Esophagus squamous epithelium (tissue), 5 donors: ENCODE measurements at regions not wholly inside any gene's neighbourhood (a gene's known extent, or its start where the extent isn't known, plus 50 kb on each side); places are given as distances from the start of the nearest gene placed in this dataset.
"Not testable (repeated sequence)": the region's sequence is repeated elsewhere in the genome, so short reads cannot be mapped to it uniquely, and the experiment has no call there.

Source experiments
- DNase-seq: peaks from one replicate; lab custom pipeline; 2025; lab: John Stamatoyannopoulos, UW
- H3K27ac ChIP-seq, 4 donors: fragments of 200-600 bp; sonication (generic); one replicate each; pipeline ENCODE4 v1.5.1; 2016 to 2019; ENCODE audit warnings: mild to moderate bottlenecking in 1 of 4
- H3K27me3 ChIP-seq, 4 donors: fragments of 200-600 bp; sonication (generic); 1 replicate in 3 of 4; 2 replicates in 1 of 4; pipeline versions ENCODE4 v1.5.1 to v1.6.0; 2017 to 2021; ENCODE audit warnings: antibody characterized with exemption in 1 of 4
- H3K36me3 ChIP-seq, 3 donors: fragments of 200-600 bp; sonication (generic); one replicate each; pipeline ENCODE4 v1.5.1; 2016 to 2019
- H3K4me1 ChIP-seq, 3 donors: fragments of 200-600 bp; sonication (generic); one replicate each; pipeline ENCODE4 v1.5.1; 2017 to 2019
- H3K4me3 ChIP-seq, 4 donors: fragments of 200-600 bp; sonication (generic); 1 replicate in 3 of 4; 2 replicates in 1 of 4; pipeline ENCODE4 v1.5.1; 2016 to 2019; ENCODE audit warnings: mild to moderate bottlenecking in 2 of 4, moderate library complexity in 1 of 4
- H3K9me3 ChIP-seq, 3 donors: fragments of 200-600 bp; sonication (generic); one replicate each; pipeline ENCODE4 v1.5.1; 2016 to 2019
- CTCF ChIP-seq, 6 experiments: fragments of 450-650 bp in 4 of 6; fragments of 200-600 bp in 2 of 6; sonication (generic) in 2 of 6; IDR thresholded peaks; one replicate each; pipeline ENCODE4 v1.5.1; 2016 to 2019; ENCODE audit warnings: antibody characterized with exemption in 6 of 6, mild to moderate bottlenecking in 4 of 6, moderate library complexity in 4 of 6
- POLR2A ChIP-seq, 4 donors: fragments of 450-650 bp; IDR thresholded peaks; one replicate each; pipeline ENCODE4 v1.6.1; 2017; ENCODE audit warnings: antibody characterized with exemption in 4 of 4, mild to moderate bottlenecking in 4 of 4, moderate library complexity in 3 of 4
- WGBS, 2 donors: methylation state at CpG; one replicate each; pipeline ENCODE4 v1.1.5; 2018; 5-methylcytosine and 5-hydroxymethylcytosine counted together
- intact Hi-C: fragments of 100-400 bp; cut with DNase I; formaldehyde crosslinking; loops from one replicate; pipeline ENCODE4 v1.15.0; 2022
- donor health status: DM: yes; HTN: yes; CAD: no.

GRCh38 chr5:86709157-86709881 is 91.6 kb downstream of the COX7C start:
- DNase-seq: no peak
- Histone ChIP-seq H3K36me3 (no peaks in the 10 kb centered on the region), H3K27ac (no peak overlapping the region), H3K9me3 (no peaks in the 10 kb centered on the region), H3K27me3 (no peaks in the 10 kb centered on the region), H3K4me3 (no peak overlapping the region), H3K4me1 (no peaks in the 10 kb centered on the region)
- intact Hi-C loops: no loop called here
- TF ChIP-seq CTCF (IDR thresholded peaks at IDR 0.05) (no peak), POLR2A (IDR thresholded peaks at IDR 0.05) (no peak)
- 9 to 25% methylated on average over 1 of the region's 1 CpG for WGBS, 2 donors

- H3K27ac ChIP-seq: no peak overlapping the region
- intact Hi-C loops: no loop called here
- H3K9me3 ChIP-seq: no peaks in the 10 kb centered on the region
- no peak for TF ChIP-seq CTCF (IDR thresholded peaks at IDR 0.05)
- no peak for TF ChIP-seq POLR2A (IDR thresholded peaks at IDR 0.05)
- no peak for DNase-seq
- 32 to 42% methylated on average over 2 of the region's 2 CpGs for WGBS, 2 donors
- H3K27me3 ChIP-seq: no peaks in the 10 kb centered on the region
- H3K36me3 ChIP-seq: no peaks in the 10 kb centered on the region
- H3K4me1 ChIP-seq: no peaks in the 10 kb centered on the region
- no peak overlapping the region for H3K4me3 ChIP-seq
These were observed 98.4 kb downstream of the COX7C start for GRCh38 chr5:86716121-86716520.

GRCh38 chr5:86731319-86732117 is 113.8 kb downstream of the COX7C start:
- H3K4me1 ChIP-seq, DNase-seq, H3K27me3 ChIP-seq, H3K36me3 ChIP-seq, H3K4me3 ChIP-seq, H3K27ac ChIP-seq, intact Hi-C loops, H3K9me3 ChIP-seq: not testable (repeated sequence)
- 82 to 85% methylated on average over 5 to 15 of the region's 20 CpGs for WGBS, 2 donors

- TF ChIP-seq CTCF (IDR thresholded peaks at IDR 0.05) (no peak), POLR2A (IDR thresholded peaks at IDR 0.05) (no peak)
- H3K36me3 ChIP-seq: no peaks in the 10 kb centered on the region
- peaks cover 0 to 21% (median 0%) of the 10 kb centered on the region in 3 donors for H3K9me3 ChIP-seq
- no peak overlapping the region for H3K27ac ChIP-seq
- H3K27me3 ChIP-seq: no peaks in the 10 kb centered on the region
- no peaks in the 10 kb centered on the region for H3K4me1 ChIP-seq
- WGBS, 2 donors: 61 to 86% methylated on average over 2 of the region's 2 CpGs
- no peak overlapping the region for H3K4me3 ChIP-seq
- intact Hi-C loops: no loop called here
- no peak for DNase-seq
These were observed 117.6 kb downstream of the COX7C start for GRCh38 chr5:86735370-86735769.

GRCh38 chr5:86737579-86737978 is 119.8 kb downstream of the COX7C start:
- WGBS, 2 donors: 41 to 53% methylated on average over 1 of the region's 1 CpG

More at GRCh38 chr5:86737579-86737978, 119.8 kb downstream of the COX7C start:
- no peak for TF ChIP-seq POLR2A (IDR thresholded peaks at IDR 0.05)
- TF ChIP-seq CTCF (IDR thresholded peaks at IDR 0.05): no peak
- Histone ChIP-seq H3K9me3 (peaks cover 0 to 13% (median 0%) of the 10 kb centered on the region in 3 donors), H3K27me3 (no peaks in the 10 kb centered on the region), H3K36me3 (no peaks in the 10 kb centered on the region), H3K27ac (no peak overlapping the region), H3K4me1 (no peaks in the 10 kb centered on the region), H3K4me3 (no peak overlapping the region)
- intact Hi-C loops: no loop called here
- no peak for DNase-seq
